Glutamatergic neuron (in vitro differentiated cells): ENCODE measurements at regions not wholly inside any gene's neighbourhood (a gene's known extent, or its start where the extent isn't known, plus 50 kb on each side); places are given as distances from the start of the nearest gene placed in this dataset.

Source experiments
- DNase-seq: peaks from one replicate; pipeline ENCODE4 v3.0.0; 2022
- H3K27ac Mint-ChIP-seq: one replicate; pipeline ENCODE4 v1.8.0; 2020; ENCODE audit warnings: mild to moderate bottlenecking, mixed read lengths, inconsistent platforms; ENCODE audit not compliant: unreplicated experiment
- H3K27me3 Mint-ChIP-seq: one replicate; pipeline ENCODE4 v1.8.0; 2020; ENCODE audit warnings: mild to moderate bottlenecking, moderate library complexity, mixed read lengths, inconsistent platforms; ENCODE audit not compliant: unreplicated experiment
- H3K36me3 Mint-ChIP-seq: one replicate; pipeline ENCODE4 v1.8.0; 2020; ENCODE audit warnings: mild to moderate bottlenecking, mixed read lengths, inconsistent platforms; ENCODE audit not compliant: unreplicated experiment
- H3K4me1 Mint-ChIP-seq: one replicate; pipeline ENCODE4 v1.8.0; 2020; ENCODE audit warnings: mild to moderate bottlenecking, low read depth, mixed read lengths, inconsistent platforms; ENCODE audit not compliant: unreplicated experiment
- H3K4me3 Mint-ChIP-seq: one replicate; pipeline ENCODE4 v1.8.0; 2020; ENCODE audit warnings: mild to moderate bottlenecking, mixed read lengths, inconsistent platforms; ENCODE audit not compliant: unreplicated experiment
- H3K9me3 Mint-ChIP-seq: one replicate; pipeline ENCODE4 v1.8.0; 2020; ENCODE audit warnings: mild to moderate bottlenecking, moderate library complexity, mixed read lengths, inconsistent platforms; ENCODE audit not compliant: unreplicated experiment
- TF ChIP-seq, protein P1 (sequence below): fragments of 200-600 bp; sonication (generic); IDR thresholded peaks from one replicate; pipeline ENCODE4 v1.5.0; 2021; ENCODE audit not compliant: partially characterized antibody, unreplicated experiment

DNA sequence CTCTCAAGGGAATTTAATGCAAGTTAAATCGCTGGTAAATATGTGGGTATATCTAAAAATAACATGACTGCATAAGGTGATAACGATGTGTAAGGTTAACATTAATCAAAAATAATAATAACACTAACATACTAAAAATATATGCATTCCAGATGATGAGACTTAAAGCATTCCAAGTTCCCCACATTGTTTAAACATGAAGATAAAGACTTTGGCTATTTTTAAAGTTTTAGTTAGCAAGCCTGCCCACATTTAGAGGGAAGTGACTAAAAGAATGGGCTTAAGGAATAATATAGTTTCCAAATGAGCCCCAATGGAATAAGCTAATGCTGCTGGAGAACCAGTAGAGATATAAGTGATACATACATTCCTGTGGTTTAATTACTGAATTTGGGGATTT lies 941.3 kb downstream of the TBC1D32 start:
- TF ChIP-seq, protein P1, sequence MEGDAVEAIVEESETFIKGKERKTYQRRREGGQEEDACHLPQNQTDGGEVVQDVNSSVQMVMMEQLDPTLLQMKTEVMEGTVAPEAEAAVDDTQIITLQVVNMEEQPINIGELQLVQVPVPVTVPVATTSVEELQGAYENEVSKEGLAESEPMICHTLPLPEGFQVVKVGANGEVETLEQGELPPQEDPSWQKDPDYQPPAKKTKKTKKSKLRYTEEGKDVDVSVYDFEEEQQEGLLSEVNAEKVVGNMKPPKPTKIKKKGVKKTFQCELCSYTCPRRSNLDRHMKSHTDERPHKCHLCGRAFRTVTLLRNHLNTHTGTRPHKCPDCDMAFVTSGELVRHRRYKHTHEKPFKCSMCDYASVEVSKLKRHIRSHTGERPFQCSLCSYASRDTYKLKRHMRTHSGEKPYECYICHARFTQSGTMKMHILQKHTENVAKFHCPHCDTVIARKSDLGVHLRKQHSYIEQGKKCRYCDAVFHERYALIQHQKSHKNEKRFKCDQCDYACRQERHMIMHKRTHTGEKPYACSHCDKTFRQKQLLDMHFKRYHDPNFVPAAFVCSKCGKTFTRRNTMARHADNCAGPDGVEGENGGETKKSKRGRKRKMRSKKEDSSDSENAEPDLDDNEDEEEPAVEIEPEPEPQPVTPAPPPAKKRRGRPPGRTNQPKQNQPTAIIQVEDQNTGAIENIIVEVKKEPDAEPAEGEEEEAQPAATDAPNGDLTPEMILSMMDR = no peak
- no peaks in the 10 kb centered on the region for H3K4me1 Mint-ChIP-seq
- no peak overlapping the region for H3K27ac Mint-ChIP-seq
- no peaks in the 10 kb centered on the region for H3K27me3 Mint-ChIP-seq
- H3K4me3 Mint-ChIP-seq = no peak overlapping the region
- no peak for DNase-seq
- no peaks in the 10 kb centered on the region for H3K9me3 Mint-ChIP-seq
- H3K36me3 Mint-ChIP-seq = no peaks in the 10 kb centered on the region

DNA sequence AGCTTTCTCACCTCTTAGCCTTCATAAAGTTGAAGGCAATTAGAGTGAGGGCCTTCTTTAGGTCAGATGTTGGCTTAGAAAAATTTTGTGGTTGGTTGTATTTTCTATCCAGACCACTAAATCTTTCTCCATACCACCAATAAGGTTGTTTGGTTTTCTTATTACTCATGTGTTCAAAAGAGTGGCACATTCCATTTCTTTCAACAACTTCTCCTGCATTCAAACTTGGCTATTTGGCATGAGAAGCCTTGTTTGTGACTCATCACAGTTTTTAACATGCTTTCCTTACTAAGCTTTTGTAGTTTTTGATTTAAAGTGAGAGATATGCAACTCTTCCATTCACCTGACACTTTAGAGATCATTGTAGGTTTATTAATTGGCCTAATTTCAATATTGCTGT lies 949.6 kb downstream of the TBC1D32 start:
- no peaks in the 10 kb centered on the region for H3K27me3 Mint-ChIP-seq
- H3K27ac Mint-ChIP-seq = no peak overlapping the region
- no peak overlapping the region for H3K4me3 Mint-ChIP-seq
- DNase-seq = no peak
- TF ChIP-seq, protein P1 = no peak
- H3K36me3 Mint-ChIP-seq = no peaks in the 10 kb centered on the region
- no peaks in the 10 kb centered on the region for H3K9me3 Mint-ChIP-seq
- H3K4me1 Mint-ChIP-seq = no peaks in the 10 kb centered on the region

DNA sequence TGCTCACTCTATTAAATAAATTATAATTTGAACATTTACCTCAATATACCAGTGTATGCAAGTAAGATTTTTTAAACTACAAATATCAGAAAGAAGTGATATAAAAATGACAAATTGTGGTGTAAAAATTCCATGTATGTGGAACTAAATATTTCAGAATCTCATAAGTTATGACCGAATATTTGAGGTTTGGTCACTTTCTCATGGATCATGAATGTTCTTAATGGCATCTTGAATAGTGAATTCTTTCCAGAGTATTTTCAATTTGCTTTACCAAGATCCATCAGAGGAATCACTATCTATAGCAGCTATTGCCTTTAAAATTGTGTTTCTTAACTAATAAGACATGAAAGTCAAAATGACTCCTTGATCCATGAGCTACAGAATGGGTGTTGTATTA lies 950.6 kb downstream of the TBC1D32 start:
- Mint-ChIP-seq H3K27ac (no peak overlapping the region), H3K4me3 (no peak overlapping the region), H3K27me3 (no peaks in the 10 kb centered on the region), H3K9me3 (no peaks in the 10 kb centered on the region), H3K36me3 (no peaks in the 10 kb centered on the region), H3K4me1 (no peaks in the 10 kb centered on the region)
- no peak for DNase-seq
- TF ChIP-seq, protein P1 = no peak

DNA sequence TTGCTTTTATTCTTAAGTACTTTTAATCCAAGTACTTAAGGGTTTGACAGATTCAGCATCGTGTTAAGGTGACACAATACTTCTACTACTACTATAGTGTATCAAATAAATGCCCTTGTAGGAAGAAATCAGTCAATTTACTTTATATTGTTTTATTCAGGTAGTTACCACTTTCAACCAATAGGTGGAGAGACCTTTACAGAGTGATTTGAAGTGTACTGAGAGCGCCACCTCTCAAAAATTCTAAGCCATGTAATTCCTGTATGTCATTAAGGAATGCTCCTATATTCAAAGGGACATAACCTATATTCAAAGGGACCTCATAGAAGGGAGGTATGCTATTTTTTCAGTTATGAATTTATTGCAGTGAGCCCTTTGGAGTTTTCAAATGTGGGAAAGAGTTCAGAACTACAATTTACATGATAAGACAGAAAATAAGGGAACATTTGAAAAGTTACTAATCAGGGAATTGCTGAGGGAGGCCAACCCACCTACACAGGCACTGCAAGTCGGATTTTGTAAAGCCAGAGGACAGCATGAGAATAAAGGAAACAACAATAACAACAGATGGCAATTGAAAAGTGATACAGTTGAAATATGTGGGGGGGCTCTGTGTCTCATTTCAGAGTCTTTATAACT lies 955.6 kb downstream of the TBC1D32 start:
- Mint-ChIP-seq H3K4me1 (no peaks in the 10 kb centered on the region), H3K36me3 (no peaks in the 10 kb centered on the region), H3K9me3 (no peaks in the 10 kb centered on the region), H3K4me3 (no peak overlapping the region), H3K27ac (no peak overlapping the region), H3K27me3 (no peaks in the 10 kb centered on the region)
- TF ChIP-seq, protein P1 = peak; percentile 71
- no peak for DNase-seq

DNA sequence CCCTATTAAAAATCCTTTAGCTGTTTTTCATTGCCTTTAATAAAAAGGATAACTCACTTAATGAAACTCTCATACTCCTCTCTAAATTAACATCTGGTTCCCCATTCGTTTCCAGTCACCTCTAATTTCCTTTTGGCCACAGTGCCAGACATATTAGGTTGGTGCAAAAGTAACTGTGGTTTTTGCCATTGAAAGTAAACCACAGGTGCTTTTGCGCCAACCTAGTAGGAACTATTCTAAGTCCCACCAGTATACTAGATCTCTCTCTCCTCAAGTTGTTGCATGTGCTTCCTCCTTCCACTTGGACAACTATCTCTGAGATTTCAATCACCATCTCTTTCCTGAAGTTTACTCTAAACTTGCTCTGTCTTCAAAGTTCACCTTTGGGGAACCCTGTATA lies 961.1 kb downstream of the TBC1D32 start:
- no peaks in the 10 kb centered on the region for H3K36me3 Mint-ChIP-seq
- no peak for DNase-seq
- no peaks in the 10 kb centered on the region for H3K4me1 Mint-ChIP-seq
- TF ChIP-seq, protein P1 = no peak
- H3K27ac Mint-ChIP-seq = no peak overlapping the region
- no peak overlapping the region for H3K4me3 Mint-ChIP-seq
- H3K27me3 Mint-ChIP-seq = no peaks in the 10 kb centered on the region
- peaks cover 2% of the 10 kb centered on the region for H3K9me3 Mint-ChIP-seq
